ENCODE measurements at regions not wholly inside any gene's neighbourhood (a gene's known extent, or its start where the extent isn't known, plus 50 kb on each side); places are given as distances from the start of the nearest gene placed in this dataset.

DNA sequence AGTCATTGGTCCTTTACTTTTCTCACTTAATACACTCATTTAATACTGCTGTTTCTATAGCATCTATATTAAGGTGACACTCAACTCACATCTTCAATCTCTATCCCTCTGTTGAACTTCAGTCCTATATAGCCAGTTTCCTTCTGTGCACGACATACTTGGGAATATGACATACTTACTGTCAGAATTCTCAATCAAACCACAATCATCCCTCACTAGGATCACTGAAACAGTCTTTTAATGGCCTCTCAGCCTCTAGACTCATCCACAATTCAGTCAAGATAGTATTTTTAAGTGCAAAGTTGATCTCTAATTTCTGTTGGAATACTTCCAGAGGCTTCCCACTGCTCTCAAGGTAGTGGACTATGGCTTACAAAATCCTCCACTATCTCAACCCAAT, 251.0 kb upstream of the MEF2C start:
- no peak overlapping the region for H4K8ac ChIP-seq (ENCODE audit: extremely low read depth, insufficient read depth, low read length)
- ChIA-PET CTCF (ENCODE audit: partially characterized antibody) (no interaction called here), POLR2A (ENCODE audit: partially characterized antibody) (no interaction called here)
- no peak overlapping the region for H2BK15ac ChIP-seq (ENCODE audit: low read length)
- no peak overlapping the region for H2BK120ac ChIP-seq (replicated peaks; ENCODE audit: low read depth, low read length)
- no peak overlapping the region for H2AFZ ChIP-seq (ENCODE audit: low read length)
- H3K23ac ChIP-seq (ENCODE audit: insufficient read length) = no peak overlapping the region
- H3K9me3 ChIP-seq (ENCODE audit: insufficient read depth in 2 of 2, low read depth in 1 of 2, low read length in 1 of 2) = no peaks in the 10 kb centered on the region
- no peak overlapping the region for H2BK5ac ChIP-seq (ENCODE audit: low read depth, low read length)
- no peak overlapping the region for H3K27ac ChIP-seq (ENCODE audit: low read depth, low read length)
- H3K9ac ChIP-seq (replicated peaks in 1 of 4; ENCODE audit: extremely low read depth in 1 of 4, low read depth in 3 of 4, low read length in 3 of 4) = no peak overlapping the region
- H3K79me1 ChIP-seq (ENCODE audit: low read depth, low read length) = no peaks in the 10 kb centered on the region
- no peaks in the 10 kb centered on the region for H3K23me2 ChIP-seq (ENCODE audit: low read depth, low read length)
- H3K4me1 ChIP-seq (replicated peaks in 1 of 4; ENCODE audit: control insufficient read depth in 3 of 4, insufficient read depth in 4 of 4, low read length in 3 of 4) = peaks cover 0 to 2% (median 0%) of the 10 kb centered on the region in 4 experiments; a peak in 2 of 7 replicates
- no peak overlapping the region for H3K14ac ChIP-seq (ENCODE audit: insufficient read length)
- no peak overlapping the region for H3K4ac ChIP-seq (replicated peaks; ENCODE audit: insufficient read length, low read depth, low read length)
- H3K36me3 ChIP-seq (ENCODE audit: control insufficient read depth in 2 of 4, insufficient read depth in 4 of 4, low read length in 3 of 4) = no peaks in the 10 kb centered on the region
- no peak overlapping the region for H3K4me3 ChIP-seq (ENCODE audit: extremely low read depth in 1 of 4, insufficient read depth in 2 of 4, low read depth in 3 of 4, low read length in 4 of 4)
- H4K20me1 ChIP-seq (replicated peaks in 1 of 2; ENCODE audit: control insufficient read depth in 1 of 2, insufficient read depth in 2 of 2, low read length in 2 of 2) = no peaks in the 10 kb centered on the region
- FAIRE-seq (no peak), DNase-seq (ENCODE audit: low read depth in 1 of 2, low spot score in 2 of 2) (no peak)
- no peaks in the 10 kb centered on the region for H3K79me2 ChIP-seq (ENCODE audit: control insufficient read depth in 1 of 2, insufficient read depth in 2 of 2, low read length in 2 of 2)
- no peak overlapping the region for H3K56ac ChIP-seq (replicated peaks; ENCODE audit: insufficient read length, low read depth, low read length)
- no peak overlapping the region for H3K18ac ChIP-seq (ENCODE audit: extremely low read depth, low read length)
- 95% methylated on average over 1 of the region's 1 CpG; no CpG with 5 or more reads in 1 of the 2 experiments for whole genome bisulfite sequencing, 2 experiments (ENCODE audit: extremely low coverage in 1 of 2, insufficient coverage in 1 of 2, insufficient read length in 1 of 2, insufficient replicate concordance in 2 of 2, low coverage in 1 of 2, low lambda C conversion rate in 2 of 2, missing lambda C conversion rate in 1 of 2)
- H3K27me3 ChIP-seq (replicated peaks in 1 of 4; ENCODE audit: control insufficient read depth in 3 of 4, extremely low read depth in 1 of 4, insufficient read depth in 3 of 4, low read length in 3 of 4) = no peaks in the 10 kb centered on the region
- no peak overlapping the region for H2BK20ac ChIP-seq (ENCODE audit: low read length)
- no peak overlapping the region for H2AK5ac ChIP-seq (ENCODE audit: low read depth, low read length)
- H4K5ac ChIP-seq (ENCODE audit: insufficient read length, low read depth, low read length) = no peak overlapping the region
- H2BK12ac ChIP-seq (ENCODE audit: low read depth, low read length) = no peak overlapping the region
- H3K4me2 ChIP-seq (ENCODE audit: insufficient read depth in 1 of 2, low read depth in 2 of 2, low read length in 2 of 2) = no peak overlapping the region
- H4K91ac ChIP-seq (replicated peaks; ENCODE audit: insufficient read length, low read length) = no peak overlapping the region
- no peak for TF ChIP-seq SP2 (IDR thresholded peaks at IDR 0.05; ENCODE audit: low read length)
- TF ChIP-seq SRF (IDR thresholded peaks at IDR 0.05; ENCODE audit: low read depth, low read length) = no peak
- TF ChIP-seq ASH2L (IDR thresholded peaks at IDR 0.05; ENCODE audit: low read length) = no peak
- TF ChIP-seq RAD21 (IDR thresholded peaks at IDR 0.05 in 1 of 2, conservative IDR thresholded peaks at IDR 0.05 in 1 of 2; ENCODE audit: low read depth in 2 of 2, low read length in 2 of 2) = no peak
- TF ChIP-seq EZH2 (IDR thresholded peaks at IDR 0.05; ENCODE audit: low read depth, low read length, severe bottlenecking) = no peak
- TF ChIP-seq SIRT6 (IDR thresholded peaks at IDR 0.05; ENCODE audit: low read length) = no peak
- no peak for TF ChIP-seq KDM5A (IDR thresholded peaks at IDR 0.05; ENCODE audit: low read length)
- TF ChIP-seq KDM4A (IDR thresholded peaks at IDR 0.05; ENCODE audit: low read depth, low read length, severe bottlenecking) = no peak
- no peak for TF ChIP-seq GTF2F1 (IDR thresholded peaks at IDR 0.05; ENCODE audit: borderline replicate concordance, low read depth, low read length)
- no peak for TF ChIP-seq CHD1 (IDR thresholded peaks at IDR 0.05; ENCODE audit: low read depth, low read length)
- TF ChIP-seq SIX5 (IDR thresholded peaks at IDR 0.05; ENCODE audit: low read depth, low read length) = no peak
- TF ChIP-seq RFX5 (IDR thresholded peaks at IDR 0.05; ENCODE audit: borderline replicate concordance, low read depth, low read length) = no peak
- no peak for TF ChIP-seq SIN3A (conservative IDR thresholded peaks at IDR 0.05 in 1 of 2, IDR thresholded peaks at IDR 0.05 in 1 of 2; ENCODE audit: low read depth in 1 of 2, low read length in 2 of 2)
